GM10266 (cell line): ENCODE measurements at regions not wholly inside any gene's neighbourhood (a gene's known extent, or its start where the extent isn't known, plus 50 kb on each side); places are given as distances from the start of the nearest gene placed in this dataset.

Source experiments
- DNase-seq: peaks from one replicate; pipeline ENCODE4 v3.0.0; 2012; ENCODE audit errors: extremely low spot score
- CTCF ChIP-seq: IDR thresholded peaks from 2 replicates; pipeline ENCODE4 v1.5.1; 2012; ENCODE audit warnings: mild to moderate bottlenecking, low read depth; ENCODE audit not compliant: control insufficient read depth, insufficient read depth; ENCODE audit errors: missing control alignments

- no peak for DNase-seq
- no peak for TF ChIP-seq CTCF
Observed at GRCh38 chr22:48084729-48085050, 1322.2 kb downstream of the TBC1D22A start.

GRCh38 chr22:48084041-48084728, 1321.7 kb downstream of the TBC1D22A start:
- DNase-seq = peak; percentile 48
- no peak for TF ChIP-seq CTCF

- DNase-seq = no peak
- TF ChIP-seq CTCF = no peak
Observed at GRCh38 chr22:48083502-48083901, 1321.1 kb downstream of the TBC1D22A start.

GRCh38 chr22:48082284-48082683, 1319.8 kb downstream of the TBC1D22A start:
- no peak for DNase-seq

GRCh38 chr22:48081281-48081680, 1318.8 kb downstream of the TBC1D22A start:
- no peak for DNase-seq
- no peak for TF ChIP-seq CTCF

More at GRCh38 chr22:48082284-48082683, 1319.8 kb downstream of the TBC1D22A start:
- no peak for TF ChIP-seq CTCF

- no peak for TF ChIP-seq CTCF
- no peak for DNase-seq
Observed at GRCh38 chr22:48080316-48081165, 1318.1 kb downstream of the TBC1D22A start.
